PC-9 (cell line): ENCODE measurements at regions not wholly inside any gene's neighbourhood (a gene's known extent, or its start where the extent isn't known, plus 50 kb on each side); places are given as distances from the start of the nearest gene placed in this dataset.

ENCODE experiments used
- CTCF ChIP-seq: fragments of 200-600 bp; sonication (generic); conservative IDR thresholded peaks from 2 replicates; pipeline ENCODE4 v1.6.1; 2017; ENCODE audit warnings: mixed run types, antibody characterized with exemption, mild to moderate bottlenecking, moderate library complexity
- EZH2 ChIP-seq: fragments of 200-600 bp; sonication (generic); IDR thresholded peaks from 2 replicates; pipeline ENCODE4 v1.8.0; 2017; ENCODE audit warnings: antibody characterized with exemption, low read depth

GRCh38 chr22:48428631-48429371, 1398.9 kb downstream of the BRD1 start:
- TF ChIP-seq CTCF: no peak
- TF ChIP-seq EZH2: no peak; the same call in 1 of the 2 replicates
